ENCODE measurements at regions not wholly inside any gene's neighbourhood (a gene's known extent, or its start where the extent isn't known, plus 50 kb on each side); places are given as distances from the start of the nearest gene placed in this dataset.
A peak's percentile ranks its signal among the peaks of the same experiment; 100 is the strongest.

- Histone ChIP-seq H3K14ac (replicated peaks; ENCODE audit: low read depth, low read length) (peak overlapping the region; percentile 70; the same call in 1 of the 2 replicates), H2AFZ (replicated peaks; ENCODE audit: low read length, poor library complexity) (peak overlapping the region; percentile 75), H3K9ac (ENCODE audit: low read depth, low read length) (no peak overlapping the region), H2BK5ac (ENCODE audit: low read depth, low read length, poor library complexity, severe bottlenecking) (peak overlapping the region; percentile 21), H3K9me1 (ENCODE audit: insufficient read depth, low read length) (peaks cover 16% of the 10 kb centered on the region; the same call in 1 of the 2 replicates), H3K9me3 (ENCODE audit: control insufficient read depth, insufficient read depth, low read length) (no peaks in the 10 kb centered on the region), H3K27me3 (ENCODE audit: control insufficient read depth, insufficient read depth, low read length) (no peaks in the 10 kb centered on the region), H4K8ac (ENCODE audit: low read depth in 2 of 2, low read length in 2 of 2) (peak overlapping the region; percentile 81 to 85; a peak in 2 of 4 replicates), H3K18ac (ENCODE audit: low read depth, low read length) (peak overlapping the region; percentile 10; the same call in 1 of the 2 replicates), H2AK9ac (replicated peaks; ENCODE audit: low read depth, low read length, poor library complexity) (peak overlapping the region; percentile 18), H4K20me1 (ENCODE audit: insufficient read depth, low read length) (peaks cover 2% of the 10 kb centered on the region; the same call in 1 of the 2 replicates), H3K4me2 (ENCODE audit: low read depth, low read length) (peak overlapping the region; percentile 66), H3K4me3 (ENCODE audit: insufficient read depth, low read depth, low read length) (no peak overlapping the region), H4K5ac (ENCODE audit: low read depth, low read length) (peak overlapping the region; percentile 21; the same call in 1 of the 2 replicates), H2AK5ac (ENCODE audit: low read depth, low read length) (peak overlapping the region; percentile 32; the same call in 1 of the 2 replicates), H3K4ac (ENCODE audit: low read depth, low read length) (peak overlapping the region; percentile 82), H3K79me1 (ENCODE audit: low read depth in 1 of 2, low read length in 2 of 2) (no peaks in the 10 kb centered on the region), H2BK15ac (ENCODE audit: low read depth, low read length) (peak overlapping the region; percentile 90; the same call in 1 of the 3 replicates), H3K4me1 (ENCODE audit: control insufficient read depth, insufficient read depth, low read length) (peaks cover 20% of the 10 kb centered on the region), H3K56ac (ENCODE audit: extremely low read depth, insufficient read depth, low read length) (no peak overlapping the region), H3K27ac (ENCODE audit: insufficient read depth, low read length) (no peak overlapping the region), H3K23ac (ENCODE audit: low read depth, low read length) (no peak overlapping the region; the same call in 1 of the 2 replicates), H2BK20ac (ENCODE audit: low read depth, low read length) (peak overlapping the region; percentile 89; the same call in 1 of the 2 replicates), H3K36me3 (ENCODE audit: control insufficient read depth, insufficient read depth, low read length) (no peaks in the 10 kb centered on the region), H4K91ac (ENCODE audit: insufficient read depth, low read depth, low read length) (peak overlapping the region; percentile 76; the same call in 1 of the 2 replicates), H2BK120ac (ENCODE audit: low read depth, low read length) (peak overlapping the region; percentile 89)
- 29% methylated on average over 1 of the region's 4 CpGs; no CpG with 5 or more reads in 1 of the 2 experiments for WGBS, 2 experiments (ENCODE audit: extremely low coverage in 2 of 2, insufficient read length in 1 of 2)
- dilution Hi-C loops (cut with HindIII; ENCODE audit: low sequenced_read_pairs, unreplicated experiment) = no loop called here
- no peak for TF ChIP-seq MAZ (IDR thresholded peaks at IDR 0.05; ENCODE audit: borderline replicate concordance, low read depth, low read length)
- TF ChIP-seq MAFK (IDR thresholded peaks at IDR 0.05; ENCODE audit: low read depth, low read length) = no peak
- TF ChIP-seq FOS (IDR thresholded peaks at IDR 0.05; ENCODE audit: low read depth, low read length) = no peak
- no peak for TF ChIP-seq CTCF (conservative IDR thresholded peaks at IDR 0.05; ENCODE audit: low read depth, low read length)
- no peak for TF ChIP-seq RFX5 (IDR thresholded peaks at IDR 0.05; ENCODE audit: low read depth, low read length)
- TF ChIP-seq CEBPB (IDR thresholded peaks at IDR 0.05; ENCODE audit: low read depth, low read length) = no peak
- no peak for TF ChIP-seq NFE2L2 (IDR thresholded peaks at IDR 0.05; ENCODE audit: low read depth, low read length)
- no peak for TF ChIP-seq POLR2A (IDR thresholded peaks at IDR 0.05; ENCODE audit: low read depth, low read length)
- TF ChIP-seq, protein P1, sequence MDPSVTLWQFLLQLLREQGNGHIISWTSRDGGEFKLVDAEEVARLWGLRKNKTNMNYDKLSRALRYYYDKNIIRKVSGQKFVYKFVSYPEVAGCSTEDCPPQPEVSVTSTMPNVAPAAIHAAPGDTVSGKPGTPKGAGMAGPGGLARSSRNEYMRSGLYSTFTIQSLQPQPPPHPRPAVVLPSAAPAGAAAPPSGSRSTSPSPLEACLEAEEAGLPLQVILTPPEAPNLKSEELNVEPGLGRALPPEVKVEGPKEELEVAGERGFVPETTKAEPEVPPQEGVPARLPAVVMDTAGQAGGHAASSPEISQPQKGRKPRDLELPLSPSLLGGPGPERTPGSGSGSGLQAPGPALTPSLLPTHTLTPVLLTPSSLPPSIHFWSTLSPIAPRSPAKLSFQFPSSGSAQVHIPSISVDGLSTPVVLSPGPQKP (IDR thresholded peaks at IDR 0.05; ENCODE audit: borderline replicate concordance, low read depth, low read length) = no peak
- TF ChIP-seq CHD1 (IDR thresholded peaks at IDR 0.05; ENCODE audit: low read depth, low read length) = no peak
- TF ChIP-seq SMC3 (IDR thresholded peaks at IDR 0.05; ENCODE audit: low read depth, low read length) = no peak
- no peak for TF ChIP-seq BHLHE40 (IDR thresholded peaks at IDR 0.05; ENCODE audit: low read depth, low read length)
- TF ChIP-seq, protein P2, sequence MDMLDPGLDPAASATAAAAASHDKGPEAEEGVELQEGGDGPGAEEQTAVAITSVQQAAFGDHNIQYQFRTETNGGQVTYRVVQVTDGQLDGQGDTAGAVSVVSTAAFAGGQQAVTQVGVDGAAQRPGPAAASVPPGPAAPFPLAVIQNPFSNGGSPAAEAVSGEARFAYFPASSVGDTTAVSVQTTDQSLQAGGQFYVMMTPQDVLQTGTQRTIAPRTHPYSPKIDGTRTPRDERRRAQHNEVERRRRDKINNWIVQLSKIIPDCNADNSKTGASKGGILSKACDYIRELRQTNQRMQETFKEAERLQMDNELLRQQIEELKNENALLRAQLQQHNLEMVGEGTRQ (IDR thresholded peaks at IDR 0.05; ENCODE audit: low read depth, low read length) = no peak
- no peak for TF ChIP-seq RCOR1 (IDR thresholded peaks at IDR 0.05; ENCODE audit: insufficient replicate concordance, low read length)
- no peak for TF ChIP-seq RAD21 (IDR thresholded peaks at IDR 0.05; ENCODE audit: low read length)
- no peak for TF ChIP-seq MXI1 (IDR thresholded peaks at IDR 0.05; ENCODE audit: borderline replicate concordance, low read depth, low read length)
- DNase-seq (no peak), ATAC-seq (ENCODE audit: low read depth) (no peak)
- BruUV-seq (replicated peaks) = no TSS peak
- in situ Hi-C loops (cut with MboI; ENCODE audit: low sequenced_read_pairs) = no loop called here
- intact Hi-C loops (cut with micrococcal nuclease) = no loop called here
- CTCF ChIA-PET = no interaction called here
- POLR2A ChIA-PET (ENCODE audit: unreplicated experiment) = no interaction called here
Observed at GRCh38 chr1:115185336-115185735, 96.0 kb upstream of the TSPAN2 start.
